Stimulated activated CD8-positive, alpha-beta memory T cell treated with anti-CD3 and anti-CD28 coated beads, Interleukin-2, amount 100 ng/mL, for 48 hours (primary cell): ENCODE measurements at regions not wholly inside any gene's neighbourhood (a gene's known extent, or its start where the extent isn't known, plus 50 kb on each side); places are given as distances from the start of the nearest gene placed in this dataset.
"Not testable (repeated sequence)": the region's sequence is repeated elsewhere in the genome, so short reads cannot be mapped to it uniquely, and the experiment has no call there.

Source experiments
- DNase-seq, 2 donors: peaks; one replicate each; pipeline ENCODE4 v3.0.0-alpha.2; 2020; ENCODE audit warnings: low read depth in 2 of 2

GRCh38 chr14:27587103-27587502, 989.3 kb upstream of the NOVA1 start:
- no peak for DNase-seq

GRCh38 chr14:27605282-27605681, 1007.4 kb upstream of the NOVA1 start:
- DNase-seq, result no peak

GRCh38 chr14:27608377-27608776, 1010.5 kb upstream of the NOVA1 start:
- no peak for DNase-seq

- no peak for DNase-seq
Observed at GRCh38 chr14:27612121-27612520, 1014.3 kb upstream of the NOVA1 start.

- no peak for DNase-seq
Observed at GRCh38 chr14:27613102-27613501, 1015.3 kb upstream of the NOVA1 start.

- DNase-seq, result no peak
Observed at GRCh38 chr14:27623782-27624181, 1025.9 kb upstream of the NOVA1 start.

GRCh38 chr14:27634056-27634970, 1036.5 kb upstream of the NOVA1 start:
- DNase-seq, result no peak

- DNase-seq, result not testable (repeated sequence)
Observed at GRCh38 chr14:27640688-27641087, 1042.9 kb upstream of the NOVA1 start.

GRCh38 chr14:27642251-27642866, 1044.5 kb upstream of the NOVA1 start:
- no peak for DNase-seq

GRCh38 chr14:27660683-27661082, 1062.8 kb upstream of the NOVA1 start:
- no peak for DNase-seq

GRCh38 chr14:27668531-27668930, 1070.7 kb upstream of the NOVA1 start:
- DNase-seq, result no peak

- no peak for DNase-seq
Observed at GRCh38 chr14:27672047-27672446, 1074.2 kb upstream of the NOVA1 start.

- DNase-seq, result not testable (repeated sequence)
Observed at GRCh38 chr14:27672811-27673737, 1075.2 kb upstream of the NOVA1 start.

- DNase-seq, result no peak
Observed at GRCh38 chr14:27686137-27686536, 1080.5 kb upstream of the FOXG1 start.

- no peak for DNase-seq
Observed at GRCh38 chr14:27688841-27689444, 1077.6 kb upstream of the FOXG1 start.

- DNase-seq, result no peak
Observed at GRCh38 chr14:27712364-27712763, 1054.2 kb upstream of the FOXG1 start.

- no peak for DNase-seq
Observed at GRCh38 chr14:27715561-27715960, 1051.0 kb upstream of the FOXG1 start.

- no peak for DNase-seq
Observed at GRCh38 chr14:27721760-27722159, 1044.8 kb upstream of the FOXG1 start.

- DNase-seq, result no peak
Observed at GRCh38 chr14:27725482-27725881, 1041.1 kb upstream of the FOXG1 start.

- DNase-seq, result no peak
Observed at GRCh38 chr14:27727251-27727770, 1039.3 kb upstream of the FOXG1 start.

- no peak for DNase-seq
Observed at GRCh38 chr14:27730204-27730603, 1036.4 kb upstream of the FOXG1 start.
